Natural killer cell (primary cell): ENCODE measurements at regions not wholly inside any gene's neighbourhood (a gene's known extent, or its start where the extent isn't known, plus 50 kb on each side); places are given as distances from the start of the nearest gene placed in this dataset.

Source experiments
- ATAC-seq, 3 donors: fragments of 150-1000 bp in 2 of 3; fragments of 200-7000 bp in 1 of 3; cut with Tn5 transposase; 1 replicate in 1 of 3; 2 replicates in 2 of 3; pipeline ENCODE4 v1.10.0; 2021; ENCODE audit warnings: mild to moderate bottlenecking in 2 of 3, moderate library complexity in 2 of 3
- DNase-seq, 2 donors: peaks; one replicate each; pipeline versions ENCODE4 v3.0.0 to v3.0.0-alpha.2; 2013 to 2021; ENCODE audit warnings: mixed read lengths in 1 of 2
- H3K27ac ChIP-seq: one replicate; pipeline ENCODE4 v1.5.1; 2013; ENCODE audit warnings: mild to moderate bottlenecking, low read length
- H3K27me3 ChIP-seq: one replicate; pipeline ENCODE4 v1.6.1; 2013; ENCODE audit warnings: low read length; ENCODE audit not compliant: control insufficient read depth, insufficient read depth
- H3K36me3 ChIP-seq: one replicate; pipeline ENCODE4 v1.6.1; 2013; ENCODE audit warnings: low read length; ENCODE audit not compliant: control insufficient read depth, insufficient read depth
- H3K4me1 ChIP-seq: one replicate; pipeline ENCODE4 v1.6.1; 2013; ENCODE audit warnings: low read length; ENCODE audit not compliant: control insufficient read depth, insufficient read depth
- H3K4me3 ChIP-seq: one replicate; pipeline ENCODE4 v1.5.1; 2013; ENCODE audit warnings: low read length
- H3K9me3 ChIP-seq: one replicate; pipeline ENCODE4 v1.6.1; 2013; ENCODE audit warnings: low read length; ENCODE audit not compliant: control insufficient read depth, insufficient read depth
- H3K27ac Mint-ChIP-seq, 2 donors: one replicate each; pipeline ENCODE4 v1.8.0; 2022; ENCODE audit warnings: mild to moderate bottlenecking in 2 of 2, mixed read lengths in 2 of 2, moderate library complexity in 1 of 2
- H3K27me3 Mint-ChIP-seq, 2 donors: one replicate each; pipeline ENCODE4 v1.8.0; 2022; ENCODE audit warnings: low read depth in 2 of 2, mixed read lengths in 2 of 2
- H3K36me3 Mint-ChIP-seq: one replicate; pipeline ENCODE4 v1.8.0; 2022; ENCODE audit warnings: mixed read lengths
- H3K4me1 Mint-ChIP-seq, 2 donors: one replicate each; pipeline ENCODE4 v1.8.0; 2022; ENCODE audit warnings: mixed read lengths in 2 of 2
- H3K4me3 Mint-ChIP-seq: one replicate; pipeline ENCODE4 v1.8.0; 2022; ENCODE audit warnings: mild to moderate bottlenecking, moderate library complexity, mixed read lengths
- H3K9me3 Mint-ChIP-seq, 2 donors: one replicate each; pipeline ENCODE4 v1.8.0; 2022; ENCODE audit warnings: mixed read lengths in 2 of 2
- WGBS: methylation state at CpG from one replicate; pipeline ENCODE4 v1.1.7; 2013; ENCODE audit warnings: missing lambda C conversion rate; ENCODE audit not compliant: insufficient coverage; 5-methylcytosine and 5-hydroxymethylcytosine counted together
- intact Hi-C: fragments of 100-400 bp; cut with micrococcal nuclease; formaldehyde crosslinking; loops from one replicate; pipeline ENCODE4 v1.14.2; 2022
- TF ChIP-seq, protein P1 (sequence below): fragments of 200-600 bp; IDR thresholded peaks from one replicate; pipeline ENCODE4 v1.8.0; 2022; ENCODE audit warnings: antibody characterized with exemption

DNA sequence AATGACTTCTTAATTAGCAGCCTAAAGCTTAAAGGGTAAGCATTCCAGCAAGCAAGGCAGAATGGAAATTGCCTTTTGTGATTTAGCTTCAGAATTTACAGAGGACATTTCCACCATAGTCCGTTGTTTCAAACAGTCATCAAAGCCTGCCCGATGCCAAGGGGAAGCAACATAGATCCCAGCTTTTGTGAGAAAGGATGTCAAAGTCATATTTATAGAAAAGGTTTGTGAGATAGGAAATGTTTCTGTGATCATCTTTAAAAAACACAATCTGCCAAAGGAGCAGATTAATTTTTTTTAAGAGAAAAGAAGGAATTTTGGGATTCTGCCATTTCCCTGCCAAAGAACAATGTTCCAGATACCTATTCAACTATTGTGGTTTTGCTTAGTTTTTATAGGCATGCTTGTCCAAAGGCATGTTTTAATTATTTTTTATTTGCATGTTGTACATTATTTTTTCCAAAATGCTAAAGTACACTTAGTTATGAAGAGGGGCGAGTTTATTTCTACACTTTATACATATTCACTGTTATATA is 346.9 kb downstream of the ZNF608 start:
- intact Hi-C loops: no loop called here

DNA sequence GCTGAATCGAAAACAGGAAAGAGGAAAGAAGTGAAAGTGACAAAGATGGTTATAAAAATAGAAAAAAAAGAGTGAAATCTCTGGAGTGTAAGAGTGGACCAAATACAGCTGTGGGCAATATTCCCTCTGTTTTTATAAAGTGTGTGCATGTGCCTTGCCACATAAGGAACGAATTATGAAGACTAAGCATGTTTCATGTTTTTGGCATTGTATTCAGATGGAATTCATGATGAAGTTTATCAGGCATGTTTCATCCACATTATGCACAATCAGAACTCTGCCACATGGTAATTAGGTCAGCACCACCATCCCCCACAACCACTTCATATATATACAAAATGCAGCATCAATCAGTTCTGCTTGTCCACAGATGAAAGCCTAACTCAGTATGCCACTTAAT is 348.0 kb downstream of the ZNF608 start:
- Histone ChIP-seq H3K27me3 (no peaks in the 10 kb centered on the region), H3K27ac (no peak overlapping the region), H3K4me1 (peaks cover 2% of the 10 kb centered on the region), H3K9me3 (no peaks in the 10 kb centered on the region), H3K4me3 (no peak overlapping the region), H3K36me3 (no peaks in the 10 kb centered on the region)
- peaks cover 5 to 13% of the 10 kb centered on the region in 2 donors for H3K4me1 Mint-ChIP-seq
- DNase-seq: no peak
- intact Hi-C loops: no loop called here
- 53% methylated on average over 2 of the region's 2 CpGs for WGBS
- no peak overlapping the region for H3K27ac Mint-ChIP-seq
- no peaks in the 10 kb centered on the region for H3K9me3 Mint-ChIP-seq
- H3K27me3 Mint-ChIP-seq: peaks cover 7 to 22% of the 10 kb centered on the region in 2 donors
- no peaks in the 10 kb centered on the region for H3K36me3 Mint-ChIP-seq
- no peak for ATAC-seq
- TF ChIP-seq, protein P1, sequence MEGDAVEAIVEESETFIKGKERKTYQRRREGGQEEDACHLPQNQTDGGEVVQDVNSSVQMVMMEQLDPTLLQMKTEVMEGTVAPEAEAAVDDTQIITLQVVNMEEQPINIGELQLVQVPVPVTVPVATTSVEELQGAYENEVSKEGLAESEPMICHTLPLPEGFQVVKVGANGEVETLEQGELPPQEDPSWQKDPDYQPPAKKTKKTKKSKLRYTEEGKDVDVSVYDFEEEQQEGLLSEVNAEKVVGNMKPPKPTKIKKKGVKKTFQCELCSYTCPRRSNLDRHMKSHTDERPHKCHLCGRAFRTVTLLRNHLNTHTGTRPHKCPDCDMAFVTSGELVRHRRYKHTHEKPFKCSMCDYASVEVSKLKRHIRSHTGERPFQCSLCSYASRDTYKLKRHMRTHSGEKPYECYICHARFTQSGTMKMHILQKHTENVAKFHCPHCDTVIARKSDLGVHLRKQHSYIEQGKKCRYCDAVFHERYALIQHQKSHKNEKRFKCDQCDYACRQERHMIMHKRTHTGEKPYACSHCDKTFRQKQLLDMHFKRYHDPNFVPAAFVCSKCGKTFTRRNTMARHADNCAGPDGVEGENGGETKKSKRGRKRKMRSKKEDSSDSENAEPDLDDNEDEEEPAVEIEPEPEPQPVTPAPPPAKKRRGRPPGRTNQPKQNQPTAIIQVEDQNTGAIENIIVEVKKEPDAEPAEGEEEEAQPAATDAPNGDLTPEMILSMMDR: no peak
- H3K4me3 Mint-ChIP-seq: no peak overlapping the region

More for the DNA sequence above, 346.9 kb downstream of the ZNF608 start:
- Histone ChIP-seq H3K27me3 (no peaks in the 10 kb centered on the region), H3K27ac (no peak overlapping the region), H3K4me3 (no peak overlapping the region), H3K36me3 (no peaks in the 10 kb centered on the region), H3K9me3 (no peaks in the 10 kb centered on the region), H3K4me1 (peaks cover 2% of the 10 kb centered on the region)
- no peak overlapping the region for H3K4me3 Mint-ChIP-seq
- H3K4me1 Mint-ChIP-seq: peaks cover 5 to 13% of the 10 kb centered on the region in 2 donors
- ATAC-seq (no peak), DNase-seq (no peak)
- WGBS: no CpG with 5 or more reads among the region's 3 CpGs
- TF ChIP-seq, protein P1: no peak
- H3K27ac Mint-ChIP-seq: no peak overlapping the region
- H3K27me3 Mint-ChIP-seq: peaks cover 7 to 22% of the 10 kb centered on the region in 2 donors
- H3K36me3 Mint-ChIP-seq: no peaks in the 10 kb centered on the region
- no peaks in the 10 kb centered on the region for H3K9me3 Mint-ChIP-seq

DNA sequence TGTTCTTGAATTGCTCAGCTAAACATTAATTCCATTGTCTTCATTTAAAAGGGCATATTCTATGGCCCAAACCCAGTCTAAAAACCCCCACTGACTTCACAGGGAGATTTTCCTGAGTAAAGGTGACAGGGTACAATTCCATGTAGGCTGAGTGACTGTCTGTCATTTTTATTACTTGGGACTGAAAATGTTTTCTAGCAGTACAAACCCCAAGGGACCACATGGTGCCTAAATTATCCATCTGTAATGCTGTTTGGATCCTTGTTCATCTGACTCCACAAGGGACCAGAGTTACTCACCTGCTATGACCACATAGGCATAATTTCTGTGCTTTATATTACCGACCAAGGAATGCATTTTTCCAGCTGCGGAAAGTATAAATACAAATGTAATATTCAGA is 349.1 kb downstream of the ZNF608 start:
- Mint-ChIP-seq H3K4me1 (peaks cover 5 to 13% of the 10 kb centered on the region in 2 donors), H3K36me3 (no peaks in the 10 kb centered on the region), H3K27ac (no peak overlapping the region), H3K9me3 (peaks cover 0 to 2% of the 10 kb centered on the region in 2 donors), H3K4me3 (no peak overlapping the region), H3K27me3 (peaks cover 7 to 31% of the 10 kb centered on the region in 2 donors)
- no peaks in the 10 kb centered on the region for H3K9me3 ChIP-seq
- H3K36me3 ChIP-seq: no peaks in the 10 kb centered on the region
- TF ChIP-seq, protein P1: no peak
- DNase-seq (no peak), ATAC-seq (no peak)
- no peaks in the 10 kb centered on the region for H3K27me3 ChIP-seq
- intact Hi-C loops: no loop called here
- no peak overlapping the region for H3K4me3 ChIP-seq
- 100% methylated on average over 1 of the region's 2 CpGs for WGBS
- peaks cover 2% of the 10 kb centered on the region for H3K4me1 ChIP-seq
- H3K27ac ChIP-seq: no peak overlapping the region

DNA sequence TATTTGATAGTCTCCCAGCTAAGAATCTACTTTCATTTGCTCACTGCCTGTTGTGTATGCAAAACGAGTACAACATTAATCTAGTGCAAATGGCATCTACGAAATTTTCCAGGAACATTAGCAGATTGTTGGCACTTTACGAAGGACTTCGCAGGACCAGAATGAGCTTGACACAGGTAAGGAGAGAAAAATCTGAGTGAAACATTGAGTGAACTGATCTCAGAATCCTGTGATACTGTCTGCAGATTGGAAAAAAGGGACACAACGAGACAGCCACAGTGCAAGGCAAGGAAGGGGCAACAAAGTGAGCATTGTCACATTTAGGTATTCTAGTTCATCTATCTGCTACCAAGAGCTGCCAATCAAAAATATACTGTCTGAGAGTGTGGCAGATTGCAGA is 350.5 kb downstream of the ZNF608 start:
- DNase-seq (no peak), ATAC-seq (no peak)
- Mint-ChIP-seq H3K4me3 (no peak overlapping the region), H3K9me3 (peaks cover 0 to 2% of the 10 kb centered on the region in 2 donors), H3K36me3 (peaks cover 1% of the 10 kb centered on the region), H3K27ac (no peak overlapping the region), H3K4me1 (no peaks in the 10 kb centered on the region), H3K27me3 (peaks cover 7 to 31% of the 10 kb centered on the region in 2 donors)
- TF ChIP-seq, protein P1: no peak
- H3K36me3 ChIP-seq: no peaks in the 10 kb centered on the region
- no peak overlapping the region for H3K4me3 ChIP-seq
- H3K27me3 ChIP-seq: no peaks in the 10 kb centered on the region
- intact Hi-C loops: no loop called here
- 83% methylated on average over 5 of the region's 5 CpGs for WGBS
- H3K9me3 ChIP-seq: no peaks in the 10 kb centered on the region
- H3K27ac ChIP-seq: no peak overlapping the region
- no peaks in the 10 kb centered on the region for H3K4me1 ChIP-seq
